GM23338 (cell line): ENCODE measurements at regions not wholly inside any gene's neighbourhood (a gene's known extent, or its start where the extent isn't known, plus 50 kb on each side); places are given as distances from the start of the nearest gene placed in this dataset.

Source experiments
- ATAC-seq: fragments of 200-7000 bp; cut with Tn5 transposase; 3 replicates; pipeline ENCODE4 v1.9.1; 2020
- DNase-seq: peaks from one replicate; pipeline ENCODE4 v3.0.0-alpha.2; 2015; ENCODE audit warnings: low spot score
- H2AFZ ChIP-seq: fragments of 200-600 bp; sonication (generic); 2 replicates; pipeline ENCODE4 v1.8.0; 2016; ENCODE audit warnings: antibody characterized with exemption, mild to moderate bottlenecking, moderate library complexity
- H3F3A ChIP-seq: fragments of 200-600 bp; sonication (generic); replicated peaks from 2 replicates; pipeline ENCODE4 v1.8.0; 2017; ENCODE audit warnings: antibody characterized with exemption, mixed run types, low read depth
- H3K27ac ChIP-seq: fragments of 200-600 bp; sonication (generic); 2 replicates; pipeline ENCODE4 v1.6.1; 2016; ENCODE audit warnings: low read depth
- H3K27me3 ChIP-seq: fragments of 200-600 bp; sonication (generic); 2 replicates; pipeline ENCODE4 v1.8.0; 2016; ENCODE audit warnings: mild to moderate bottlenecking, mixed run types, moderate library complexity; ENCODE audit not compliant: insufficient read depth
- H3K36me3 ChIP-seq: fragments of 200-600 bp; sonication (generic); 2 replicates; pipeline ENCODE4 v1.8.0; 2016; ENCODE audit warnings: mild to moderate bottlenecking; ENCODE audit not compliant: insufficient read depth
- H3K4me1 ChIP-seq: fragments of 200-600 bp; sonication (generic); 2 replicates; pipeline ENCODE4 v1.8.0; 2016; ENCODE audit warnings: mild to moderate bottlenecking, moderate library complexity; ENCODE audit not compliant: insufficient read depth
- H3K4me2 ChIP-seq: fragments of 200-600 bp; sonication (generic); 2 replicates; pipeline ENCODE4 v1.7.1; 2017; ENCODE audit warnings: mixed run types
- H3K4me3 ChIP-seq: fragments of 200-600 bp; sonication (generic); 2 replicates; pipeline ENCODE4 v1.6.1; 2016; ENCODE audit warnings: mixed run types
- H3K79me2 ChIP-seq: fragments of 200-600 bp; sonication (generic); replicated peaks from 2 replicates; pipeline ENCODE4 v1.8.0; 2017; ENCODE audit warnings: mild to moderate bottlenecking; ENCODE audit not compliant: insufficient read depth
- H3K9me2 ChIP-seq: fragments of 200-600 bp; sonication (generic); 2 replicates; pipeline ENCODE4 v1.8.0; 2017; ENCODE audit not compliant: insufficient read depth
- H4K20me1 ChIP-seq: fragments of 200-600 bp; sonication (generic); replicated peaks from 2 replicates; pipeline ENCODE4 v1.8.0; 2017; ENCODE audit warnings: mild to moderate bottlenecking; ENCODE audit not compliant: insufficient read depth
- H3K27ac Mint-ChIP-seq: 2 replicates; pipeline ENCODE4 v1.8.0; 2020; ENCODE audit warnings: inconsistent platforms, mild to moderate bottlenecking, moderate library complexity, mixed read lengths
- H3K27me3 Mint-ChIP-seq: 3 replicates; pipeline ENCODE4 v1.8.0; 2022; ENCODE audit warnings: low read depth, mild to moderate bottlenecking, moderate library complexity, mixed read lengths, inconsistent platforms; ENCODE audit not compliant: insufficient read depth, poor library complexity
- H3K36me3 Mint-ChIP-seq: 3 replicates; pipeline ENCODE4 v1.8.0; 2021; ENCODE audit warnings: low read depth, mild to moderate bottlenecking, inconsistent platforms, moderate library complexity, mixed read lengths
- H3K4me1 Mint-ChIP-seq: 3 replicates; pipeline ENCODE4 v1.8.0; 2020; ENCODE audit warnings: mild to moderate bottlenecking, inconsistent platforms, mixed read lengths
- H3K4me3 Mint-ChIP-seq: 3 replicates; pipeline ENCODE4 v1.8.0; 2021; ENCODE audit warnings: moderate library complexity, mild to moderate bottlenecking, inconsistent platforms, mixed read lengths
- H3K9me3 Mint-ChIP-seq: 3 replicates; pipeline ENCODE4 v1.8.0; 2020; ENCODE audit warnings: moderate library complexity, mild to moderate bottlenecking, inconsistent platforms, mixed read lengths
- CREB1 ChIP-seq: fragments of 250-450 bp; sonication (Bioruptor Pico); IDR thresholded peaks from 2 replicates; pipeline ENCODE4 v1.5.0; 2020; ENCODE audit warnings: low read depth, mild to moderate bottlenecking, moderate library complexity
- CTCF ChIP-seq, 2 experiments: fragments of 200-600 bp in 1 of 2; sonication (generic) in 1 of 2; conservative IDR thresholded peaks; 2 replicates each; pipeline versions ENCODE4 v1.5.1 to v1.6.1; 2016 to 2017; ENCODE audit warnings: antibody characterized with exemption in 2 of 2, low read depth in 2 of 2, mild to moderate bottlenecking in 2 of 2, moderate library complexity in 1 of 2
- EZH2 ChIP-seq: fragments of 200-600 bp; sonication (generic); IDR thresholded peaks from one replicate; pipeline ENCODE4 v1.8.0; 2017; ENCODE audit warnings: antibody characterized with exemption, mild to moderate bottlenecking, low read depth; ENCODE audit not compliant: unreplicated experiment
- EZH2phosphoT487 ChIP-seq: fragments of 200-600 bp; sonication (generic); IDR thresholded peaks from one replicate; pipeline ENCODE4 v1.8.1; 2018; ENCODE audit warnings: antibody characterized with exemption; ENCODE audit not compliant: unreplicated experiment
- JUNB ChIP-seq: IDR thresholded peaks from one replicate; pipeline ENCODE4 v1.6.1; 2016; ENCODE audit warnings: antibody characterized with exemption; ENCODE audit not compliant: unreplicated experiment
- NANOG ChIP-seq: IDR thresholded peaks from 2 replicates; pipeline ENCODE4 v1.6.1; 2016; ENCODE audit warnings: antibody characterized with exemption, borderline replicate concordance
- POLR2AphosphoS5 ChIP-seq: IDR thresholded peaks from 2 replicates; pipeline ENCODE4 v1.6.1; 2016; ENCODE audit warnings: antibody characterized with exemption, low read depth
- STAT1 ChIP-seq: IDR thresholded peaks from one replicate; pipeline ENCODE4 v1.6.1; 2016; ENCODE audit warnings: antibody characterized with exemption; ENCODE audit not compliant: unreplicated experiment
- ZNF114 ChIP-seq: fragments of 250-450 bp; sonication (Bioruptor Pico); IDR thresholded peaks from 2 replicates; pipeline ENCODE4 v1.5.0; 2020; ENCODE audit warnings: mild to moderate bottlenecking, moderate library complexity
- ZNF331 ChIP-seq: fragments of 250-450 bp; sonication (Bioruptor Pico); IDR thresholded peaks from 2 replicates; pipeline ENCODE4 v1.5.0; 2020; ENCODE audit warnings: low read depth, mild to moderate bottlenecking, moderate library complexity
- TF ChIP-seq, protein P1 (sequence below): fragments of 250-450 bp; sonication (Bioruptor Pico); IDR thresholded peaks from 2 replicates; pipeline ENCODE4 v1.5.0; 2020; ENCODE audit warnings: mild to moderate bottlenecking, moderate library complexity
- TF ChIP-seq, protein P2 (sequence below): IDR thresholded peaks from one replicate; pipeline ENCODE4 v1.6.1; 2018; ENCODE audit warnings: antibody characterized with exemption; ENCODE audit not compliant: unreplicated experiment
- TF ChIP-seq, protein P3 (sequence below): IDR thresholded peaks from 2 replicates; pipeline ENCODE4 v1.6.1; 2016; ENCODE audit warnings: antibody characterized with exemption

- H3K4me3 ChIP-seq, result no peak overlapping the region
- H3K27me3 Mint-ChIP-seq, result peaks cover 2% of the 10 kb centered on the region
- TF ChIP-seq, protein P1, sequence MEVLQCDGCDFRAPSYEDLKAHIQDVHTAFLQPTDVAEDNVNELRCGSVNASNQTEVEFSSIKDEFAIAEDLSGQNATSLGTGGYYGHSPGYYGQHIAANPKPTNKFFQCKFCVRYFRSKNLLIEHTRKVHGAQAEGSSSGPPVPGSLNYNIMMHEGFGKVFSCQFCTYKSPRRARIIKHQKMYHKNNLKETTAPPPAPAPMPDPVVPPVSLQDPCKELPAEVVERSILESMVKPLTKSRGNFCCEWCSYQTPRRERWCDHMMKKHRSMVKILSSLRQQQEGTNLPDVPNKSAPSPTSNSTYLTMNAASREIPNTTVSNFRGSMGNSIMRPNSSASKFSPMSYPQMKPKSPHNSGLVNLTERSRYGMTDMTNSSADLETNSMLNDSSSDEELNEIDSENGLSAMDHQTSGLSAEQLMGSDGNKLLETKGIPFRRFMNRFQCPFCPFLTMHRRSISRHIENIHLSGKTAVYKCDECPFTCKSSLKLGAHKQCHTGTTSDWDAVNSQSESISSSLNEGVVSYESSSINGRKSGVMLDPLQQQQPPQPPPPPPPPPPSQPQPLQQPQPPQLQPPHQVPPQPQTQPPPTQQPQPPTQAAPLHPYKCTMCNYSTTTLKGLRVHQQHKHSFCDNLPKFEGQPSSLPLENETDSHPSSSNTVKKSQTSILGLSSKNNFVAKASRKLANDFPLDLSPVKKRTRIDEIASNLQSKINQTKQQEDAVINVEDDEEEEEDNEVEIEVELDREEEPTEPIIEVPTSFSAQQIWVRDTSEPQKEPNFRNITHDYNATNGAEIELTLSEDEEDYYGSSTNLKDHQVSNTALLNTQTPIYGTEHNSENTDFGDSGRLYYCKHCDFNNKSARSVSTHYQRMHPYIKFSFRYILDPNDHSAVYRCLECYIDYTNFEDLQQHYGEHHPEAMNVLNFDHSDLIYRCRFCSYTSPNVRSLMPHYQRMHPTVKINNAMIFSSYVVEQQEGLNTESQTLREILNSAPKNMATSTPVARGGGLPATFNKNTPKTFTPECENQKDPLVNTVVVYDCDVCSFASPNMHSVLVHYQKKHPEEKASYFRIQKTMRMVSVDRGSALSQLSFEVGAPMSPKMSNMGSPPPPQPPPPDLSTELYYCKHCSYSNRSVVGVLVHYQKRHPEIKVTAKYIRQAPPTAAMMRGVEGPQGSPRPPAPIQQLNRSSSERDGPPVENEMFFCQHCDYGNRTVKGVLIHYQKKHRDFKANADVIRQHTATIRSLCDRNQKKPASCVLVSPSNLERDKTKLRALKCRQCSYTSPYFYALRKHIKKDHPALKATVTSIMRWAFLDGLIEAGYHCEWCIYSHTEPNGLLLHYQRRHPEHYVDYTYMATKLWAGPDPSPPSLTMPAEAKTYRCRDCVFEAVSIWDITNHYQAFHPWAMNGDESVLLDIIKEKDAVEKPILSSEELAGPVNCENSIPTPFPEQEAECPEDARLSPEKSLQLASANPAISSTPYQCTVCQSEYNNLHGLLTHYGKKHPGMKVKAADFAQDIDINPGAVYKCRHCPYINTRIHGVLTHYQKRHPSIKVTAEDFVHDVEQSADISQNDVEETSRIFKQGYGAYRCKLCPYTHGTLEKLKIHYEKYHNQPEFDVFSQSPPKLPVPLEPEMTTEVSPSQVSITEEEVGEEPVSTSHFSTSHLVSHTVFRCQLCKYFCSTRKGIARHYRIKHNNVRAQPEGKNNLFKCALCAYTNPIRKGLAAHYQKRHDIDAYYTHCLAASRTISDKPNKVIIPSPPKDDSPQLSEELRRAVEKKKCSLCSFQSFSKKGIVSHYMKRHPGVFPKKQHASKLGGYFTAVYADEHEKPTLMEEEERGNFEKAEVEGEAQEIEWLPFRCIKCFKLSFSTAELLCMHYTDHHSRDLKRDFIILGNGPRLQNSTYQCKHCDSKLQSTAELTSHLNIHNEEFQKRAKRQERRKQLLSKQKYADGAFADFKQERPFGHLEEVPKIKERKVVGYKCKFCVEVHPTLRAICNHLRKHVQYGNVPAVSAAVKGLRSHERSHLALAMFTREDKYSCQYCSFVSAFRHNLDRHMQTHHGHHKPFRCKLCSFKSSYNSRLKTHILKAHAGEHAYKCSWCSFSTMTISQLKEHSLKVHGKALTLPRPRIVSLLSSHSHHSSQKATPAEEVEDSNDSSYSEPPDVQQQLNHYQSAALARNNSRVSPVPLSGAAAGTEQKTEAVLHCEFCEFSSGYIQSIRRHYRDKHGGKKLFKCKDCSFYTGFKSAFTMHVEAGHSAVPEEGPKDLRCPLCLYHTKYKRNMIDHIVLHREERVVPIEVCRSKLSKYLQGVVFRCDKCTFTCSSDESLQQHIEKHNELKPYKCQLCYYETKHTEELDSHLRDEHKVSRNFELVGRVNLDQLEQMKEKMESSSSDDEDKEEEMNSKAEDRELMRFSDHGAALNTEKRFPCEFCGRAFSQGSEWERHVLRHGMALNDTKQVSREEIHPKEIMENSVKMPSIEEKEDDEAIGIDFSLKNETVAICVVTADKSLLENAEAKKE, result no peak
- TF ChIP-seq EZH2, result no peak
- no peak for TF ChIP-seq POLR2AphosphoS5
- no peak for TF ChIP-seq CREB1 (CRISPR knock-in tag)
- no peak for TF ChIP-seq EZH2phosphoT487
- no peak for TF ChIP-seq STAT1
- TF ChIP-seq ZNF114 (CRISPR knock-in tag), result no peak
- no peak for TF ChIP-seq JUNB
- TF ChIP-seq, protein P2, sequence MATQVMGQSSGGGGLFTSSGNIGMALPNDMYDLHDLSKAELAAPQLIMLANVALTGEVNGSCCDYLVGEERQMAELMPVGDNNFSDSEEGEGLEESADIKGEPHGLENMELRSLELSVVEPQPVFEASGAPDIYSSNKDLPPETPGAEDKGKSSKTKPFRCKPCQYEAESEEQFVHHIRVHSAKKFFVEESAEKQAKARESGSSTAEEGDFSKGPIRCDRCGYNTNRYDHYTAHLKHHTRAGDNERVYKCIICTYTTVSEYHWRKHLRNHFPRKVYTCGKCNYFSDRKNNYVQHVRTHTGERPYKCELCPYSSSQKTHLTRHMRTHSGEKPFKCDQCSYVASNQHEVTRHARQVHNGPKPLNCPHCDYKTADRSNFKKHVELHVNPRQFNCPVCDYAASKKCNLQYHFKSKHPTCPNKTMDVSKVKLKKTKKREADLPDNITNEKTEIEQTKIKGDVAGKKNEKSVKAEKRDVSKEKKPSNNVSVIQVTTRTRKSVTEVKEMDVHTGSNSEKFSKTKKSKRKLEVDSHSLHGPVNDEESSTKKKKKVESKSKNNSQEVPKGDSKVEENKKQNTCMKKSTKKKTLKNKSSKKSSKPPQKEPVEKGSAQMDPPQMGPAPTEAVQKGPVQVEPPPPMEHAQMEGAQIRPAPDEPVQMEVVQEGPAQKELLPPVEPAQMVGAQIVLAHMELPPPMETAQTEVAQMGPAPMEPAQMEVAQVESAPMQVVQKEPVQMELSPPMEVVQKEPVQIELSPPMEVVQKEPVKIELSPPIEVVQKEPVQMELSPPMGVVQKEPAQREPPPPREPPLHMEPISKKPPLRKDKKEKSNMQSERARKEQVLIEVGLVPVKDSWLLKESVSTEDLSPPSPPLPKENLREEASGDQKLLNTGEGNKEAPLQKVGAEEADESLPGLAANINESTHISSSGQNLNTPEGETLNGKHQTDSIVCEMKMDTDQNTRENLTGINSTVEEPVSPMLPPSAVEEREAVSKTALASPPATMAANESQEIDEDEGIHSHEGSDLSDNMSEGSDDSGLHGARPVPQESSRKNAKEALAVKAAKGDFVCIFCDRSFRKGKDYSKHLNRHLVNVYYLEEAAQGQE, result no peak
- no peak for TF ChIP-seq CTCF (conservative IDR thresholded peaks at IDR 0.05; ENCODE audit: low read depth in 2 of 2)
- TF ChIP-seq, protein P3, sequence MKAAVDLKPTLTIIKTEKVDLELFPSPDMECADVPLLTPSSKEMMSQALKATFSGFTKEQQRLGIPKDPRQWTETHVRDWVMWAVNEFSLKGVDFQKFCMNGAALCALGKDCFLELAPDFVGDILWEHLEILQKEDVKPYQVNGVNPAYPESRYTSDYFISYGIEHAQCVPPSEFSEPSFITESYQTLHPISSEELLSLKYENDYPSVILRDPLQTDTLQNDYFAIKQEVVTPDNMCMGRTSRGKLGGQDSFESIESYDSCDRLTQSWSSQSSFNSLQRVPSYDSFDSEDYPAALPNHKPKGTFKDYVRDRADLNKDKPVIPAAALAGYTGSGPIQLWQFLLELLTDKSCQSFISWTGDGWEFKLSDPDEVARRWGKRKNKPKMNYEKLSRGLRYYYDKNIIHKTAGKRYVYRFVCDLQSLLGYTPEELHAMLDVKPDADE, result no peak
- TF ChIP-seq ZNF331 (CRISPR knock-in tag), result no peak
- no peak for TF ChIP-seq NANOG
- no peaks in the 10 kb centered on the region for H3K9me2 ChIP-seq
- H3K4me3 Mint-ChIP-seq, result no peak overlapping the region
- DNase-seq (no peak), ATAC-seq (no peak)
- H3K79me2 ChIP-seq, result no peaks in the 10 kb centered on the region
- H3K27ac ChIP-seq, result no peak overlapping the region
- H3K27ac Mint-ChIP-seq, result no peak overlapping the region
- H3K36me3 Mint-ChIP-seq, result no peaks in the 10 kb centered on the region
- no peaks in the 10 kb centered on the region for H3K27me3 ChIP-seq
- H3K4me2 ChIP-seq, result no peak overlapping the region
- no peaks in the 10 kb centered on the region for H3K36me3 ChIP-seq
- H3K9me3 Mint-ChIP-seq, result no peaks in the 10 kb centered on the region
- peaks cover 8% of the 10 kb centered on the region; the same call in 2 of the 3 replicates for H3K4me1 Mint-ChIP-seq
- peaks cover 3% of the 10 kb centered on the region; the same call in 1 of the 2 replicates for H3K4me1 ChIP-seq
- H3F3A ChIP-seq, result no peaks in the 10 kb centered on the region
- no peak overlapping the region for H2AFZ ChIP-seq
- H4K20me1 ChIP-seq, result no peaks in the 10 kb centered on the region
These were observed 58.5 kb upstream of the FAM120A start for GRCh38 chr9:93392974-93393373.
